ENCODE measurements at regions not wholly inside any gene's neighbourhood (a gene's known extent, or its start where the extent isn't known, plus 50 kb on each side); places are given as distances from the start of the nearest gene placed in this dataset.

DNA sequence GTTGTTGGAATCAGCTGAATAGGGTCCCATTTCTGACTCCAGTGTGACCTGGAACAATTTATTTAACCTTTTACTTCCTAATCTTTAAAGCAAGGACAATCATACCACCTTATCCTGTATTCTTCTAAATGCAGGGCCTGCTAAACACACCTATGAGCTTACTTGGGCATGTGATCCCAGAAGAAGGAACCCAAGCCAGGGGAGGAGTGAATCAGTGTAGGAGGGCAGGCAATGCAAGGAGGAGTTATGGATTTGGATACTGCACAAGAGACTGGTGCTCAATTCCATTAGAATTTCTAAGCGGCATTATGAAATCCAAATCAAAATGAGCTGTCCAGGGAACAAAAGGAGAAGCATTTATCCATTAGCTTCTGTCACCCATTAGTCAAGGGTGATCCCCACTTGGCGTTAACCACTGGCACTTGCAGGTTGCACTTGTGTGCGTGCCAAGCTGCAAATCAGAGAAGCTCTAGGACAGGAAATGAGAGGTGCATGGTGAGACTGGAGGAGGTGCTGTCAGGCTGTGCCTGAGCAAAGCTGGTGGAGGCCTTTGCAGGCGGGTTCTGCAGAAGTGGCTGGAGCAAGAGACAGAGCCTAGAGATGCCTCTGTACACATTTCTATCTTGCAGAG lies 297.2 kb upstream of the PLXNA2 start:
- DNase-seq (ENCODE audit: low spot score) = no peak

DNA sequence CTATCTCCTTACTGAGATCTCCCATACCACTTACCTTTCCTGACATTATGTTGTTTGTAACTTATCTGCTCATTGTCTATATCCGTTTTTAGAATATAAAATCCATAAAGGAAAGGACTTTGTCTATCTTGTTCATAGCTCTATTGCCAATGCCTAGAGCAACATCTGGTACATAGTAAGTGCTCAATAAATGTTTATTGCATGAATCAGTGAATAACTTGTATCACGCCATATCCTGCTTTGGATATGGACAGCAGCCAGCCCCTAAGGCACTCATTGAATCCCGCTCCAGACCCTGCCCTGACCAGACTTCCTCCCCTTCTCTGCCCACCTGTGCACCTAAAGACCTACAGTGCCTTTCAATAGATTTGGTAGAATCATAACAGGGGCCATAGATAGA lies 298.1 kb upstream of the PLXNA2 start:
- no peak for DNase-seq (ENCODE audit: low spot score)

DNA sequence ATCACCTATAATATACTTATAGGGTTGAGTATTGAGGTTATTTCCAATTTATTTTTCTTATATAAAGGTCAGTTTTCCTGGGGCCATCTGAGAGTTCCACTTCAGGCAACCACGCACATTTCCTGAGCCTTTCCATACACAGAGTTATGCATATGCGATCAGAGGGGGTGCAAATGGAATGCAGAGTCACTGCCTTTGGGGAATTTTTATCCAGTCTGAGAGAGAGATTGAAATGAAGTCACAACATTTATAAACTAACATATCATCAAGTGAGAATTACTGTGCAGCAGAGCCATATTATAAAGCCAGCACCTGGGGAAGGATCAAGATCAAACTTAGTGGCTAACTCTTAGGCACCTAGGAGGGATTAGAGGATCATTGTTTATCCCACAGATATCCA lies 299.9 kb upstream of the PLXNA2 start:
- DNase-seq (ENCODE audit: low spot score) = no peak

DNA sequence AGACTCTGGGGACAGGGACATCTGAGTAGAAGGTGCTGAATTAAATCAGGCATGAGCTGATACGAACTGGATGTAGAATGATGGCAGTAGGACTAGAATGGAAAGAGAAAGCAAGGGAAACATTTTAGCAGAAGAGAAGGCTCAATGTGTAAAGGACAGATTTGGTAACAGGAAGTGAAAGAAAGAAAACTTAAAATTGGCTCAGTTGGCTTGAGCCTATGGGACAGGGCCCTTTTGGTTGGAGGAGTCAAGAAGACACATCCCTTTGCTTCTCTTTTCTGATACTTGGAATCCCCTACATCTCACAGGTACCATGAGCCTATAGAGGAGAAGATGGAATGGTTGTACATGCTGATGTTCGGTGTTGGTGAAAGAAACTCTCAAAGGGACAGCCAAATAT lies 300.6 kb upstream of the PLXNA2 start:
- no peak for DNase-seq (ENCODE audit: low spot score)

DNA sequence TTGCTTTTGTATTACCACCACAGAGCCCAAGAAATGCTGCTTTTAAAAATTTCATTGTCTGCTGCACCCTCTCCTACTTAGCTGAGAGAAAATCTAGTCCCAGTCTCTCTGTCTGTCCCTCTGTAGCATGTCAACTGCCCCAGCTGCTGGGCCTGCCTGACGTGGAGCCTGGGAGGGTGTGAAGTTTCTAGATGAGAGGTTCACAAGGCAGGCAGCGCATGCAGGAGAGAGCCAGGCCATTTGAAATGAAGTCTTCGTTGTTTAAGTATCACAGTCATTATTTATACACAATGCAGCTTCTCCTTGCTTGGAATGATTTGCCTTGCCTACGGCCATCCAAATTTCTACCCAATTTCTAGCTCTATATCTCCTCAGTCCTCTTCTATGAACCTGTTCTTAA lies 306.8 kb upstream of the PLXNA2 start:
- DNase-seq (ENCODE audit: low spot score) = no peak

DNA sequence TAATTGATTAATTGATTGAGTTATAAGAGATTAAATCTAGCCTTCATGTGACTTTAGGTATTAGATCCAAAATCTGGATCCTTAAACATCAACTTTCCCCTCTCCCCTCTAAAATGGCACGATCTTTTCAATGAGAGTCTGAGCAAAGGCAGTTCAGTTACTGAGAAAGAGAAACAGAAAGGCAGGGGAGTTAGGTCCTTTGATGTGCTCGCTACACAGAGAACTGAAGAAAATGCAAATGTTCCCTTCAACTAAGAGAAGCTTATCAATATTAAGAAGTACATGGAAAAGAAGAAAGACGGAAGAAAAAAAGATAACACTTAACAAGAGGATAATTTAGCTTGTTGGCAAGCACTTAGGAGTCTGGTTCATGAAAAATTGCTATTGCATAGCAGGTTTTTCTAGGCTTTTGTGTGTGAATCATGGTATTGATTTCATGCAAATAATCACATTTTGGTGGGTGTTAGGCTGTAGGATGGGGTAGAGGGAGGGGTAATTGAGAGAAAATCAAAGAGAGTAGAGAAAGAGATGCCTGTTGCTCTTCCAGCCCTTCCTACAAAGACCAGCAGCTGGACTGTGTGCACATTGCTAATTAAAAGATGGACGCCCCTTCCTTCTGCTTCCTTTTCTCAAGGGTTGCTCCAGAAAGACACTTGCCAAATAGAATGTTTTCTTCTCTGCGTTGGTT lies 307.6 kb upstream of the PLXNA2 start:
- no peak for DNase-seq (ENCODE audit: low spot score)

DNA sequence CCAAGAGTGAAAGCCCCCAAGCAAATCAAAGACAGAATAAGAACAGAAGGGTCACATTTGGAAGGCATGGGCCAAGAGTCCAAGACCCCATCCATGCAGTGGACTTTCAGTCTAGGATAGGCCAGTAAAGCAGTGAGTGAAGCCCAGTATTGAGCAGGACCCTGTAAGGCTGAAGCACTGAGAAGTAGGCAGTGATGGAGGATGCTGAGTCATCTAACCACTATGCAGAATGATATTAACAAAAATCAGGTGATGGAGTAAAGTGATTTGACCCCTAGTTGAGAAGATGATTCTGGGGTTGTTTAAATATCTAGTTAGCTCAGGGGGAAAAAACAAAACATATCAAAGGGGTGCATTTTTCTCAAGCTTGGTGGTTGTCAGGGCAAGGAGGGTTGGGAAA lies 308.7 kb upstream of the PLXNA2 start:
- no peak for DNase-seq (ENCODE audit: low spot score)

DNA sequence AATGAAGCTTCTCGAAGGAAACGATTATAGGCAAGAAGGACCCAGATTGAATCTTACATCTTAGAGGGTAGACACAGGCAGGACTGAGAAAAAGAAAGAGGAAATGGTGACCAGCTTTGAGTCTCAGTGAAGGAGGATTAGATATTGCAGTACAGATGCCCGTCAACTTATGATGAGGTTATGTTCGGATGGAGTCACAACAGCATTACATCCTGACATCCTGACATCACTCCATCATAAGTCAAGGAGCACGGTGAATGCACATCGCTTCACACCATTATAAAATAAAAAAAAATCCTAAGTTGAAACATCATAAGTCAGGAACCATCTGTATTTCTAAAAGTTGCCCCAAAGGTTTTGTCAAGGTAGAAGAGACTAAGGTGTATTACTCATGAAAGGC lies 312.3 kb upstream of the PLXNA2 start:
- no peak for DNase-seq (ENCODE audit: low spot score)

DNA sequence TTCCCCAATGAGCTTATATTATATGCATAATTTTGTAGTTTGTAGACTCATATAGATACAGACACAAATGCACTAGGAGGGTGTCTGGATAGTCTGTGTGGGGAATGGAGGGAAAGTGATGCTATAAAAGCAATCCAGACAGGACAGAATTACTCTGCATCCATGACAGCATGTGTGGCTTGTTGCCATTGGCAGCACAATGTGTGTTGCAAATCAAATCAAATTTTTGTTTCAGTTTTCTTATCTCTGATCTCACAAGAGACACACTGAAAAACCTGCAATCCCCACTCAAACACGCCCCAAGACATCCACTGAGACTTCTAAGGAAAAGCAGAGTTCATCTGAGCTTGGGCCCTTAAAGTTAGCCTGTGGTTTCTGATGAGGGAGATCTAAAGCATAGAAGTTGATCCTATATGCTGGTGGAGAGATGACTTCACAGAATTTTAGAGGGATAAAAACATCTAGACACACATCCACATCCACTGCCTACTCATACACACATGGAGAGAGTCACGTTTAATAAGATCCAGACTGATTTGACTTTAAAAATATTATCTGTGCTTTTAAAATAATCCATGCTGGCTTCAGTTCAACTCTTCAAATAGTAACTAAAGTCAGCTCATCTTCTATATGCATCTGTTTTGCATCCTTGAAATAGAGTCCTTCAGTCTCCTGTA lies 313.0 kb upstream of the PLXNA2 start:
- no peak for DNase-seq (ENCODE audit: low spot score)

DNA sequence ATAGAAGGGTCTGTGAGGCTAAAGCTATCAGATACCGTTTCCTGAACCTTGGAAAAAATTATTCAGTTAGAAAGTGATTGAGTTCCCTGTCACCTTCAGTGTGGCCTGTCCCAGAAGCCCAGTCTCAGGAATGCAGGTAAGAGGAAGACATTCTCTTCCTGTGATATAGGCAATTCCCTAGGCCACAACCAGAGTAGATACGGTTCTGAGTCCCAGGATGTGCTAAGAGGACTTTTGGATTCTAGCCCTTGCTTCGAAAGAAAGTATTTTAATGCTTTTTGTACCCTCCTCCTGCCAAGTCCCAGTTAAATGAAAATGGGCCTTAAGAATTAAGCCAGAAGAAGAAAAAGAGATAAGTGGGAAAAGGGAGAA lies 313.5 kb upstream of the PLXNA2 start:
- no peak for DNase-seq (ENCODE audit: low spot score)

DNA sequence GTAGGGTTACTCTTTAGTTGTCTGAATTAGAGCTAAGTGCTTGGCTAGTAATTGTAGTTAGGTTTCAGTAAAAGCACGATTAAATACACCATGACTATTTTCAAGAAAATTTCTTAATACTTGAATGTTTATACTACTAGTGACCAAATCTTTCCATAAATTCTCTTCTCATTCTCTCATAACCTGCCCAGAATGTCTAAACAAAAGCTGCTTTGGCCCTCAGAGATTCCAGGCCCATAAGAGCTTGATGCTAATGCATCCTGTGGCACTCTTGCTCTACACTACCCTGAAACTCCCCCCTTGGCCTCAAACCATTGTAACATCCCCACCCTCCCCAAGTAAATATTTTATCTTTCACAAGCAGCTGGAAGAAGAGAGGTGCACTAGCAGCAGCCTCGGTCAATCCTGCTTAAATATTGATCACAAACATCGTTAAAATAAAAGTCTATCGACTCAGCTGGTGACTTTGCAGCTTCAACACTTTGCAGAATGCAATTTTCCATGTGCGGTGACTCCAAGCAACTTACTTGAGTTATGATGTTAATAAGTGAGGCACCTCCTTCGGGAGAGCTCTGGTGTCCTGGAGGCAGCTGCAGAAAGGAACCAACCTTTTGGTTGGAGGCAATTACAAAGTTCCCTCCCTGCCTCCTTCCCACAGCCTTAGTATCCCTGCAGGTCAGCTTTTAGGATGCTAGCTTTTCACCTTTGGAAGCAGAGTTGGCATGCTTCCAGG lies 315.6 kb upstream of the PLXNA2 start:
- no peak for DNase-seq (ENCODE audit: low spot score)

DNA sequence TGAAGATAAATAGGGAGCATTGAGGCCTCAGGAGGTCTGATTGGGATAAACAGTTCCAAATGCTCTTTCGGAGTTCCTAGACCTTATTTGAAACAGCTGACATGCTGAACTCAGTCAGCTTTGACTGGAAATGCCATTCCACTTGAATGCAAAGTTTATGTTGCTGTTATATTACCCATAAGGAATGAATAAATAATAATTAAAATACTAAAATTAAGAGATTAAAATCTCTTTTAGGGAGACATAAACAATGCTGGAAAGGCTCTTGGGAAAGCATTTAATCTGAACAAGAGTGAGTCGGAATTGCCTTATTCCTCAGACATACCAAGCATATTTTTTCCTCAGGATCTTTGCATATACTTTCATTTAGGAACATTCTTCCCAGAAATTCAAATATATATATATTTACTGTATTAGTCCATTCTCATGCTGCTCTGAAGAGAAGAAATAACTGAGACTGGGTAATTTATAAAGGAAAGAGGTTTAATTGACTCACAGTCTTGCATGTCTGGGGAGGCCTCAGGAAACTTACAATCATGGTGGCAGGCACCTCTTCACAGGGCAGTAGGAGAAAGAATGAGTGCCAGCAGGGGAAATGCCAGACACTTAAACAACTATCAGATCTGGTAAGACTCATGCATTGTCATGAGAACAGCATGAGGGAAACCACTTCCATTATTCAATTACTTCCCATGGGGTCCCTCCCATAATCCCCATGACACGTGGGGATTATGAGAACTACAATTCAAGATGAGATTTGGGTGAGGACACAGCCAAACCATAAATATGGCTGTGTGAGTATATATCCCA lies 318.2 kb upstream of the PLXNA2 start:
- no peak for DNase-seq (ENCODE audit: low spot score)

DNA sequence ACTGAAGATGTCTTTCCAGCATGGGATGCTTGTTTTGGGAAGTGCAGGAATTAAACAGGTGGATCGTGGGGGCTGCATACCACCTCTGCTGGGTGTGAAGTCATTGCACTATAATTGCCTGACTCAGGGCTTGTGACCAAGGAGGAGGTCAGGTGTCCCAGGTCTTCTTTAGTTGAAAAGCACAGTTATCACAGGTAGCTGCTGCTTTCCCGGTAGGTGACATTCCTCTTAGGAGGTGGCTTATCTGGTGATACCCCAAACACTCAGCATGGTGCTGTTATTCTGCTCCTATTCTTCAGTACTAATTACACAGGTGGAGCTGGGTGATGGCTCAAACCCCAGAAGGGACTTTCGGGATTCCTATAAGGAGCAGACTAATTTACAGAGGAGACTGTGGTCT lies 320.3 kb upstream of the PLXNA2 start:
- DNase-seq (ENCODE audit: low spot score) = no peak

DNA sequence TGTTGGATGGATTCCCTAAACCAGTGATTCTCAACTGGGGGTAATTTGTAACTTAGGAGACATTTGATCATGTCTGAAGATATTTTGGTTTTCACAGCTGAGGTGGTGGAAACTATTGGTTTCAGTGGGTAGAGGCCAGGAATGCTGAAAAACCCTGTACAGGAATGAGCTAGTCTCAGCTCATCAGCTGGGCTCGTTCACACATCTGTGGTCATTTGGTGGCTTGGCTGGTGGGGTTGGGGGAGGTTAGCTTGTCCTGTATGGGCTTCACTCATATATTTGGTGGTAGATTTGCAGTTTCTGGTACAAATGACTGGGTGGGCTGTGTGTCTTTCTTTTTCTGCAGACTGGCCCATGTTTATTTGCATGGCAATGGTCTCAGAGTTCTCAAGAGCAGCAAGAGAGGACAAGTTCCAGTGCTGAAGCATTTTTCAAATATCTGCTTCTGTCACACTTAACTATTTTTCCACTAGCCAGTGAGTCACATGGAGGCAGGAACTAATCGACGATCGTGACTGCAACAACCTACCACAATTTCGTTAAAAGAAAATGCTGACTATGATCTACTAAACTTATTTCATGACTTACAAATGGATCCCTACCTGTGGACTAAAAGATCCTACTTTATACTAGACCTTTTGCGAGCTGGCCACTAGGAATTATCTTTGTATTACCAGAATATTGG lies 321.7 kb upstream of the PLXNA2 start:
- DNase-seq (ENCODE audit: low spot score) = no peak

DNA sequence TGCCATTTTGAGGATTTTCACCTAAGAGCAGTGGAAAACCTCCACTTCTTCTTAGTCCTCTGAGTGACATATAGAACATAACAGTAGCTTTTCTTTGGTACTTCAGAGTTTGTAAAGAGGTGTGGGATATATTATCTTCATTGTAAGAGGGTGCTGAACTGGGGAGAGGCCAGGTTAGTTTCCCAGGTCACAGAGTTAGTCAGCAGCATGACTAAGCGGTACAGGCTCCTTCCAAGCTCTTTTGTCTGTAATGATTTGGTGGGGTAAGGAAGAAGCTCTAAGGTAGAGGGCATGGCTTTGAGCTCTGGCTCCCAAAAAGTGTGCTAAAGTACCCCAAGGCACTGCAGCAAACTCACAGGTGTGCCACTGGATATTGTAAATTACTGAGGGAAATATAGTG lies 325.0 kb upstream of the PLXNA2 start:
- DNase-seq (ENCODE audit: low spot score) = no peak

DNA sequence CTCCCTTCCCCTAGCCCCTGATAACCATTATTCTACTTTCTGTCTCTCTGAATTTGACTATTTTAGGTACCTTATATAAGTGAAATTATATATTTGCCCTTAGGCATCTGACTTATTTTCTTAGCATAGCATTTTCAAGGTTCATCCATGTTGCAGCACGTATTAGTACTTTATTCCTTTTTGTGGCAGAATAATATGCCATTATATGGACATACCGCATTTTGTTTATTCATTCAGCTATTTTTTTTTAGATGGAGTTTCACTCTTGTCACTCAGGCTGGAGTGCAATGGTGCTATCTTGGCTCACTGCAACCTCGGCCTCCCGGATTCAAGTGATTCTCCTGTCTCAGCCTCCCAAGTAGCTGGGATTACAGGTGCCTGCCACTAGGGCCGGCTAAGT lies 326.2 kb upstream of the PLXNA2 start:
- DNase-seq (ENCODE audit: low spot score) = no peak

DNA sequence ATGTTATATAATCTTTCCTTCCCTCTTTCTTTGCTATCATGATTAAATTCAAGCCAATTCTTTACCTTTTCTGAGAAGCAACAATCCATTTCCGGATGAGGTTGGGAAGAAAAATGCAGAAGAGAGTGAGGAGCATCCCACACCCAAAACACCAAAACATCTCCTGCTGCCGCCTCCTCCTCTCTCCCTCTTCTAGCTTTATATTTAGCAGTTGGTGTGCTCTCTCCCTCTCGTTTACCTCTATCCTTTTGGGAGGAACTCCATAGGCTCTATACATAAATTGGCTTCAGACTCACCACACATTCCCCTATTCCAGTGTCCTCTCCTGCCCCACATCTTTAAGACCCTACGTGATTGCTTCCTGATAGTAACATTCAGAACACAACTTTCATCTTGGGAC lies 332.2 kb upstream of the PLXNA2 start:
- DNase-seq (ENCODE audit: low spot score) = no peak

DNA sequence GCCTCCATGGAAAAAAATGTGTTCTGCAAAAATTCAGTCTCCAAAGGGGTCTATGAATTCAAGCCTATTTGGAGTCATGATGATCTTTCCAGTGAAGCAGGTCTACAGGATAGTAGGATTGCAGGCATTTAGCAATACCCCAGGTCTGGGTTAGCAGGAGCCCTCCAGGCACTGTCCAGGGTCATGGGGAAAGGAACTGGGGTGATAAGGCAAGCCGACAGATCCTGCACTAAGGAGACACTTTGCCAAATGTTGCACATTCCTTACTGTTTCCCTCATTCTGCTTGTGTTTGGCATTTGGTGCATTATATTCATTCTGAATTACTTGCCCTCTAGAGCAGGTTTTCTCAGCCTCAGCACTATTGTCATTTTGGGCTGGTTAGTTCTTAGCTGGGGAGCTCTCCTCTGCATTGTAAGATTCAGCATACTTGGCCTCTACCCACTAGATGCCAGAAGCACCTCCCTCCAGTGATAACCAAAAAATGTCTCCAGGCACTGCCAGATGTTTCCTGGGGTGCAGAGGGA lies 333.3 kb upstream of the PLXNA2 start:
- no peak for DNase-seq (ENCODE audit: low spot score)

DNA sequence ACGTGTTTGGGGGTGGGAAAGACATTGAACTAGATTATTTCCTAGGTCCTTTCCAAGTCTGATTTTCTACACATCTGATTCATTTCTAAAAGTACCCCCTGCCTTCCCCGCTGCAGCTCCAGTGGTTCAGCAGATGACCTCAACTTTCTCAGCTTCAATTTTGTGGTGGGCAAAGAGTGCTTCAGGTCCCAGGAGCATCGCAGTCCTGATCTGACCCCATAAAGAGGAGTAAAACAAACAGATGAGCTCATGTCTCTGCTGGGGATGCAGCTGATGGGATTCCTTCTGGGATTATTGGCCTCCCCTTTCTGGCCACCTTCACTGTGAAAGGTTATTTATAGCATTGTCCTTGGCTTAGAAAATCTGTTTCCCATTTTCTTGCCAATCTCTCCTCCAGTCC lies 337.0 kb upstream of the PLXNA2 start:
- no peak for DNase-seq (ENCODE audit: low spot score)

DNA sequence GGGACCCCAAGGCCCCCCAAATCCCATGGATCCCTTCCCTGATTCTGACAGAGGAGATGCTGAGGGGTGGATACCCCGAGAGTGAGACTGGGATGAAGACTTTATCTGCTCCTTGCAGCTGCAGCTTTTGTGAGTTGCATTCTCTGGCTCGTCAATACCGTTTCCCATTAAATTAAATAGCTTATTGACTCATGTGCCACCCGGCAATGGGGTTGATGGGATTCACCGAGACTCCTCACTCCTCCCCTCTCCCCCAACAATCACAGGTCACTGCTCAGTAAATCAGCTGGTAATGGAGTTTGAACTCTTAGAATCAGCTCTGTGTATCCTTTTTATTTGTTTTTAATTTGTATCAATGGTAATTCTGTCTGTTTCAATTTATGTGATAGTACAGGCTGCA lies 337.5 kb upstream of the PLXNA2 start:
- no peak for DNase-seq (ENCODE audit: low spot score)

DNA sequence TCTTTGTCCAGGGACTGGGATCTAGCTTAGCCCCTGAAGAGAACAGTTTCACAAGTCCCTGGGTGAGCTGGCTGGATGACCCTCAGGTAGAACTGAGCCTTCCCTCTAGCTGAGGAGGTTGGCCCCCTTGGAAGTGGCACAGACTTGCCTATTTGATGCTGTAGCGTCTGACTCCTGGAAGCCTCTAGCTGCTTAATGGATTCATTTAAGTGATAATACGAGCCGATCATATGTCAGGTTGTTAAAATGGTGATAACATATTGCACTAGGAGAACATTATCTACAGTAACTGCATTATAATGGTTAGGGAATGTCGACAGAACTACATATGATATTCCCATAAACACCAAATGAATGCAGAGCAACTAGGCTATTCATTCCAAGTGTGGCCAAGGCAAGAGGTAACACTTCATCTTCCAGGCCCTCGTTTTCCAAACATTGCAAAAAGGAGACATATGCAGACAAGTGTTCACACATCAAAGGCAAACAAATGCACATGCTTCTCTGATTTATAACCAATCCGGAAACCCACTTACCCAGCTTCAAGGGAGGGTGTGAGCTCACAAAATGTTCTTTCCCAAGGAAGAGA lies 340.1 kb upstream of the PLXNA2 start:
- DNase-seq (ENCODE audit: low spot score) = no peak
